ENCODE measurements at regions not wholly inside any gene's neighbourhood (a gene's known extent, or its start where the extent isn't known, plus 50 kb on each side); places are given as distances from the start of the nearest gene placed in this dataset.

GRCh38 chrX:134115270-134115669 is 121.7 kb upstream of the CCDC160 start:
- TF ChIP-seq JUN (CRISPR knock-in tag; IDR thresholded peaks at IDR 0.05) (no peak), CTCF (IDR thresholded peaks at IDR 0.05) (no peak), ATF3 (CRISPR knock-in tag; conservative IDR thresholded peaks at IDR 0.05) (no peak), ZNF232 (CRISPR knock-in tag; IDR thresholded peaks at IDR 0.05) (no peak)

Measured in WTC11 (cell line).